Adrenal gland (tissue), 5 donors: ENCODE measurements at regions not wholly inside any gene's neighbourhood (a gene's known extent, or its start where the extent isn't known, plus 50 kb on each side); places are given as distances from the start of the nearest gene placed in this dataset.

ENCODE experiments used
- CTCF ChIP-seq, 6 experiments: fragments of 450-650 bp in 4 of 6; fragments of 200-600 bp in 2 of 6; sonication (generic) in 1 of 6; IDR thresholded peaks; 1 replicate in 5 of 6; 2 replicates in 1 of 6; pipeline versions ENCODE4 v1.5.1 to v1.8.0; 2016 to 2021; ENCODE audit warnings: antibody characterized with exemption in 6 of 6, mild to moderate bottlenecking in 2 of 6, moderate library complexity in 1 of 6
- POLR2A ChIP-seq, 2 donors: fragments of 450-650 bp; IDR thresholded peaks; one replicate each; pipeline ENCODE4 v1.6.1; 2017; ENCODE audit warnings: antibody characterized with exemption in 2 of 2, mild to moderate bottlenecking in 2 of 2, moderate library complexity in 1 of 2
- donor health status: DM: no; HTN: no; CAD: no.

- no peak for TF ChIP-seq CTCF (IDR thresholded peaks at IDR 0.05)
- no peak for TF ChIP-seq POLR2A (IDR thresholded peaks at IDR 0.05)
Measured at GRCh38 chr20:40422656-40423055, 266.4 kb downstream of the MAFB start.
